Iris pigment epithelial cell (primary cell): ENCODE measurements at regions not wholly inside any gene's neighbourhood (a gene's known extent, or its start where the extent isn't known, plus 50 kb on each side); places are given as distances from the start of the nearest gene placed in this dataset.

Experiments used
- DNase-seq: peaks from one replicate; pipeline ENCODE4 v3.0.0-alpha.2; 2011; ENCODE audit warnings: low read depth

DNA sequence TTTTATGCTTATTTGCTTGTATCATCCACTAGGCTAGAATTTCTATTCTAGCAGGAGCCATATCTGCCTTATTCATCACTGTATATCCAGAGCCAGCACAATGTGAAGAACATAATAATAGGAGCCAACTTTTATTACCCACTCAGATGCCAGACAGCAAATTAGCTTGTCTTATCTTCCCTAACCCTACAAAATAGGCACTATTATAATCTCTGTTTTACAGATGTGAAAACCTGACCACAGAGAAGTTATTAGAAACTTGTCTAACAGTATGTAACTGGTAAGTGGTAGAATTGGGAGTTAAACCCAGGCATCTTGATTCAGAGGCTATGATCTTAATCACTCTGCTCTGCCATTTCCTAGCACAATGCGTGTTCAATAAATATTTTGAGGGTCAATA is 579.5 kb downstream of the CAAP1 start:
- DNase-seq = no peak

GRCh38 chr9:26311463-26311995 is 581.1 kb downstream of the CAAP1 start:
- DNase-seq = no peak

- DNase-seq = peak; percentile 77
Measured at GRCh38 chr9:26310294-26310693, 582.3 kb downstream of the CAAP1 start.

DNA sequence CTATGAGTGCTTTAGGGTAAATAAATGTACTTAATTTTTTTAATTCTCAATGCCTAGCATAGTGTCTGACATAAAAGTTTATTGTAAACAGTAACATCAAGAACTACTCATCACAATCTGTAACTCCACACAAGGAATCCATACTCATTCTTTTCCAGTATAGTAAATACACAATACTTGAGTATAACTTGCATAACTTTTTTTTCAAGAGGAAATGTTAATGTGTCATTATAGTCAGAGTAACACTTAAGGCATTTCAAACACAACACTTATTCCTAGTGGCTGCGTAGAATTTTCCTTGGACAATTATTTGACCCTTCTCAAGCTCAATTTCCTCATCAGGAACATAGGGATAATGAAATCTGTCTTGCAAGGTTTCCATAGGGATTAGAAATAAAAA is 584.3 kb downstream of the CAAP1 start:
- peak; percentile 26 for DNase-seq

- no peak for DNase-seq
Measured at GRCh38 chr9:26301659-26302058, 590.9 kb downstream of the CAAP1 start.

GRCh38 chr9:26301046-26301445 is 591.6 kb downstream of the CAAP1 start:
- DNase-seq = no peak

GRCh38 chr9:26296910-26297572 is 595.6 kb downstream of the CAAP1 start:
- DNase-seq = peak; percentile 78

- peak; percentile 66 for DNase-seq
Measured at GRCh38 chr9:26292943-26293342, 599.7 kb downstream of the CAAP1 start.

DNA sequence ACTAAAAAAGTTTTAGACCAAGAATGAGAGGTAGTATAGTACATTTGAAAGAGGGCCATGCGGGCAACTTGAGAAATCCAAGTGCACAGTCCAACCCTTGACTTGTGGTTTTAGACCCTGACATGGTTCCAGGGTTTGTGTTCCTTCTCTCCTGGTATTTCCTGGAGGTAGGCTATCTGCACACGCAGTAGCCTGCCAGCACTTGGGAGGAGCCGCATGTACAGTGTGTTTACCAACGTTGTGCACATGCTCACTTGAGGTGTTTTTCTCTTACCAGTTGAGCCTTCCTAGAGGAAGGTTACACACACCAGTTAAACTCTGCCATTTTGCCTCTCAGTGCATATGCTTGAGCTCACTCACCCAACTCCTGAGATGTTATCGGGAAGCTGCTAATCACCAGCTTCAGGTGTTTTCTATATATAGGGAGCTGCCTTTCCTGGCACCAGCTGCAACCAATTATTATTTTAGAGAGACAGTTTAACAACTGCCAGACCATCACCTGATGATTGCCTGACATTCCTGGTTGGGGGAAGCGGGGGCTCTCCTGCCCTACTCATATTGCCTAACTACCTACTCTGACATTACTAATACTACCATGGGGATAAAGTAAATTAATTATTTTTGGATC is 593.4 kb upstream of the TUSC1 start:
- no peak for DNase-seq

DNA sequence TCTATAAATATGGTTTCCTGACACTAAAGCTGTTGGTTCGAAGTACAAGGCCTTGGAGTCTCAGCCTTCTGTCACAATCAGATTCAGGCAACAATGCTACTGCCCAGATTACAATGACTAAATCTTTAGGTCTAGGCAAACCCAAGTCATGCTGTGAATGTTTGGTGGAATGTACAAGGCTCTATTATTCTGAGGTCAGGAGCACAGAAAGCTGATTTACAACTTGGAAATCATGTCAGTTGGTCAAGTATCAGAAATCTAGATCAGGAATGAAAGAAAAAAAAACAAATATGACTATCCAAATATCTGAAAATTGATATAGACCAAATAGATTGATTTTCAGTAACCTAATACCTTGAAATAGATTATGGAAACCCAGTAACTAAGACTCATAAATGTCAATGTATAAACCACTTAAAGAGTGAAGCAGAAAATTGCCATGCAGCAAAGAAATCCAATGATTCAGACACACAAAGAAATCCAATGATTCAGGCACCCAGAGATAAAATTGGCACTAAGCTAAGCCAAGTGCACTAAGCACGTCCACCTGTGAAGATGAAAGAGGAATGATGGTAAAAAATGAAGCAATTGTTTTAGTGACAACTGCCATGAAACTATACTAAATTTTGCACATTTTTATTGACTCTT is 588.0 kb upstream of the TUSC1 start:
- no peak for DNase-seq

GRCh38 chr9:26264709-26265601 is 586.7 kb upstream of the TUSC1 start:
- peak; percentile 83 for DNase-seq

- no peak for DNase-seq
Measured at GRCh38 chr9:26263478-26263877, 585.2 kb upstream of the TUSC1 start.

DNA sequence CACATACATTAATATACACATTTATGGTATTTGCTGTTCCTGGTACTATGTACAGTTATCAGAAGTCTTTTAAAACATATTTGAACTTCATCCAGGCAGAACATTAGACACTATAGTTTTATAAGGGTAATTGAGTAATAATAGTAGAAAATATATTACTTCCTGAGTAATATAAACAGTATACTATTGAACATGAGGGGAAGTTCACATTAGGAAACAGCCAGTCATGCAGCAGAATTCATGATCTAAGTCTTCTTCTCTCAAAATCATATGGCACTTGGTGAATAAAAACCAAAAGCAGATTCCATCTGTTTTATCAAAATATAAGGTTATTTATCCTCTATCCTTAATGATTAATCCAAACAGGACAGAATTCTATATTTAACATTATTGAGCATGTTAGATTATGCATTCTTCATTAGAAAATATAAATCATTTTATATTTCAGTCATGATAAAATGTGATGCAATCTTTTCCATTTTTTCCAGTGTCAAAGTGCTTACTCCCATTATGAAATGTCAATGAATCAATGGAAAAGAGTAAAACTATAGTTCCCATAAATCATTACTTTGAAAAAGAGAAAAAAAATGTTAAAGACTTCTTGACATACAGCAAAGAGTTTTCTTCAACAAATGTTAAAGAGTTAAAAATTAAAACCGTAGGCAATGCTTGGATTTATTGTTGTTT is 584.3 kb upstream of the TUSC1 start:
- DNase-seq = peak; percentile 35

GRCh38 chr9:26261503-26262330 is 583.5 kb upstream of the TUSC1 start:
- peak; percentile 73 for DNase-seq

GRCh38 chr9:26260238-26260637 is 582.0 kb upstream of the TUSC1 start:
- peak; percentile 21 for DNase-seq

DNA sequence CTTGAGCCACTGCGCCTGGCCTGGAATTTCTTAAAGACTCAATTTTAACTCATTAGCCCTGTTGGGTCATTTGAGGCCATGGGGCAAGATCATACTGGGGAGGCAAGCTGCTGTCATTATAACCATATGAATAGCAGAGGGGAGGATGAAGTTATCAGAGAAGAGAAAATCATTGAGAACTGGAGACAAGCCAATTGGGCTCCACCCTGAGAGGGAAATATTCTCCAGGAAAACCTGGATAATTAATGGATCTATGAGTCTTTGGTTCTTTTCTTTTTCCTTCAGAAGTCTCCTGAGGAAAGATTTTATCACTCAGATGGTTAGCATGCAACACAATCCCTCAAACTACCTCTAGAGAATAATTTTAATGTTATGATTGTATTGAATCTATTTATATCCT is 569.6 kb upstream of the TUSC1 start:
- no peak for DNase-seq

DNA sequence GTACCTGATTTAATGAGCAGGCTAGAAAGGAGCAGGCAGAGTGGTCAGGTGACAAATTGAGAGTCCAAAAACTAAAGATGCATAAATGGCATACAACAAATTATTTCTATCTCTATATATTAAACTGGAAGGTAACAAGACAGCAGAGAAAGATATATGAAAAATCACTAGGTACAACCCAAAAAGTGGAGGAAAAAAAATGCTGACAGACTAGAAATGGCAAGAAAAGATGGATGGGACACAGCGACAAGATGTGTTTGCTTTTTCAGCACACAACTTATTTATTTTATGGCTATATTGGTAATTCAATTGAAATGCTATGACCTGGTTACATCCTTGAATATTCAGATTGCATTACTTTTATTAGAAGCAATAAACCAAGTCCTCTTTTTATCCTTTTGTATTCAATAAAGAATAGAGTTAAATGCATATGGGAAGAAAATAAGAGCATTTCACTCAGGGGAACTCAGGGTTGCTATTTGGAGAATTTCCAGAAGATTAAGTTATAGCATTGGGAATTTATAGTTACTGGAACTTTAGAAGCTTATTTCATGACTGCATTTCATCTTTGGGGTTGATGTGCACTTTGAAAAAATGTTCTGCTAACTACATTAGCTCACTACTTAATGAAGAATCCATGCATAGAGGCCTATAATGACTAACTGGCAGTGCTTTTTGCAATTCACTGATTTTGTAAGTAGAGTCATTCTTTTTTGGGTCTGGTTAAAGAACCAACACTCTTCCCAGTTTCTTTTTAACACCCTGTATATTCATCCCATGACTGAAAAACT is 566.6 kb upstream of the TUSC1 start:
- DNase-seq = no peak

- DNase-seq = peak; percentile 67
Measured at GRCh38 chr9:26243726-26244125, 565.5 kb upstream of the TUSC1 start.

DNA sequence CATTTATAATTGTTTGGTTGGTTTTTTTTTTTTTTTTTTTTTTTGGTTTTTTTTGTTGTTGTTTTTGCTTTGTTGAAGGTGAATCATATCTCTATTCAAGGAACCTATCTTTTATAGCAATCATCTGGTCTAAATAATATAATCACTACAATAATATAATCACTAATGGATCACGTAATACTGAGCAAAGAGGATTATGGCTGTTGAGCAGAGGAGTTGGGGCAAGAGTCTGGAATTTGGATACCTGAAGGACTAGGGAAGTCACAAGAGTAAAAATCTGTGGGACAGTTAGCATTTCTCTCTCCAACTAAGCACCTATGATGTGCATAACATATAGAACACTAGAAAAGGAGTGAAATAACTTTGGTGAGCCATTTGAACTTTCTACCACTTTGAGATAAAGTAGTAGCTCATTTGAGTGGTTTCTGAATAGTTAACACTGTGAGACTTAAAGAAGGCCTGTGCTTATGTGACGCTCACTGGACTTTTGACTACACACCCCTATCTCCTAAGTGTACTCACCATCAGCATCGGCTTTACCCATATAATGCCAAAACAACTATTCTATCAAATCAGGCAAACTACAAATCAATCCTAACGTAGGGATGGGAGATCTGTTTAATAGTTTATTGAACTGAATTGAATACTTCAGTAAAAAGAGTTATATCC is 564.9 kb upstream of the TUSC1 start:
- no peak for DNase-seq
